PC-3 (cell line): ENCODE measurements at regions not wholly inside any gene's neighbourhood (a gene's known extent, or its start where the extent isn't known, plus 50 kb on each side); places are given as distances from the start of the nearest gene placed in this dataset.

Source experiments
- ATAC-seq: fragments of 200-7000 bp; cut with Tn5 transposase; 2 replicates; pipeline ENCODE4 v1.9.1; 2020; ENCODE audit warnings: mild to moderate bottlenecking, moderate library complexity
- BruUV-seq: library from RNA; stranded (reverse); fragments of 400-500 nt; replicated peaks from 2 replicates; lab custom pipeline; 2021; lab: Mats Ljungman, UMichigan
- CTCF ChIA-PET: fragments of 300-600 bp; sonication (Branson Sonifier 250); formaldehyde crosslinking; loops from one replicate; lab custom pipeline; 2022; ENCODE audit warnings: antibody characterized with exemption; lab: Charles Lee
- POLR2A ChIA-PET: fragments of 300-600 bp; sonication (Branson Sonifier 250); formaldehyde crosslinking; loops from one replicate; lab custom pipeline; 2022; ENCODE audit warnings: antibody characterized with exemption; ENCODE audit not compliant: unreplicated experiment; lab: Charles Lee
- DNase-seq: peaks from one replicate; pipeline ENCODE4 v3.0.0-alpha.2; 2015
- H2AFZ ChIP-seq: fragments of 300-600 bp; sonication (generic); 2 replicates; pipeline ENCODE4 v1.6.0; 2016; ENCODE audit warnings: antibody characterized with exemption, low read length
- H3F3A ChIP-seq: fragments of 300-600 bp; sonication (generic); one replicate; pipeline ENCODE4 v1.6.0; 2017; ENCODE audit warnings: antibody characterized with exemption, low read length, control low read depth, mild to moderate bottlenecking; ENCODE audit not compliant: unreplicated experiment
- H3K27ac ChIP-seq: fragments of 300-600 bp; sonication (generic); 2 replicates; pipeline ENCODE4 v1.5.1; 2016; ENCODE audit warnings: mild to moderate bottlenecking, low read length
- H3K27me3 ChIP-seq: fragments of 300-600 bp; sonication (generic); 2 replicates; pipeline ENCODE4 v1.6.1; 2016; ENCODE audit warnings: low read length, mixed read lengths
- H3K36me3 ChIP-seq: fragments of 300-600 bp; sonication (generic); 2 replicates; pipeline ENCODE4 v1.6.1; 2016; ENCODE audit warnings: low read depth, mixed run types, low read length, mixed read lengths
- H3K4me1 ChIP-seq: fragments of 300-600 bp; sonication (generic); 2 replicates; pipeline ENCODE4 v1.5.1; 2016; ENCODE audit warnings: low read length; ENCODE audit not compliant: insufficient read depth
- H3K4me2 ChIP-seq: fragments of 300-600 bp; sonication (generic); 2 replicates; pipeline ENCODE4 v1.6.0; 2016; ENCODE audit warnings: low read length
- H3K4me3 ChIP-seq: fragments of 300-600 bp; sonication (generic); 2 replicates; pipeline ENCODE4 v1.5.1; 2016; ENCODE audit warnings: mild to moderate bottlenecking, low read length, mixed read lengths
- H3K79me2 ChIP-seq: fragments of 300-600 bp; sonication (generic); 2 replicates; pipeline ENCODE4 v1.6.1; 2017; ENCODE audit warnings: low read length, mixed read lengths
- H3K9ac ChIP-seq: fragments of 300-600 bp; sonication (generic); 2 replicates; pipeline ENCODE4 v1.6.0; 2016; ENCODE audit warnings: mild to moderate bottlenecking, low read length
- H3K9me2 ChIP-seq: fragments of 300-600 bp; sonication (generic); replicated peaks from 2 replicates; pipeline ENCODE4 v1.6.1; 2016; ENCODE audit warnings: mixed run types, low read length, mixed read lengths
- H3K9me3 ChIP-seq: fragments of 300-600 bp; sonication (generic); 2 replicates; pipeline ENCODE4 v1.6.1; 2016; ENCODE audit warnings: low read length, mixed read lengths
- H4K20me1 ChIP-seq: fragments of 300-600 bp; sonication (generic); 2 replicates; pipeline ENCODE4 v1.6.1; 2016; ENCODE audit warnings: low read length, mixed read lengths
- EZH2 ChIP-seq: fragments of 300-600 bp; sonication (generic); IDR thresholded peaks from one replicate; pipeline ENCODE4 v1.6.1; 2017; ENCODE audit warnings: antibody characterized with exemption, mild to moderate bottlenecking, low read length; ENCODE audit not compliant: unreplicated experiment
- EZH2phosphoT487 ChIP-seq: fragments of 300-600 bp; sonication (generic); IDR thresholded peaks from 2 replicates; pipeline ENCODE4 v1.6.1; 2018; ENCODE audit warnings: mild to moderate bottlenecking, antibody characterized with exemption, low read length, borderline replicate concordance
- intact Hi-C: fragments of 100-400 bp; cut with micrococcal nuclease; formaldehyde crosslinking; loops from 2 replicates; pipeline ENCODE4 v1.9.0; 2023
- TF ChIP-seq, protein P1 (sequence below): fragments of 300-600 bp; sonication (generic); conservative IDR thresholded peaks from 2 replicates; pipeline ENCODE4 v1.5.1; 2017; ENCODE audit warnings: antibody characterized with exemption, low read depth, mild to moderate bottlenecking, low read length

DNA sequence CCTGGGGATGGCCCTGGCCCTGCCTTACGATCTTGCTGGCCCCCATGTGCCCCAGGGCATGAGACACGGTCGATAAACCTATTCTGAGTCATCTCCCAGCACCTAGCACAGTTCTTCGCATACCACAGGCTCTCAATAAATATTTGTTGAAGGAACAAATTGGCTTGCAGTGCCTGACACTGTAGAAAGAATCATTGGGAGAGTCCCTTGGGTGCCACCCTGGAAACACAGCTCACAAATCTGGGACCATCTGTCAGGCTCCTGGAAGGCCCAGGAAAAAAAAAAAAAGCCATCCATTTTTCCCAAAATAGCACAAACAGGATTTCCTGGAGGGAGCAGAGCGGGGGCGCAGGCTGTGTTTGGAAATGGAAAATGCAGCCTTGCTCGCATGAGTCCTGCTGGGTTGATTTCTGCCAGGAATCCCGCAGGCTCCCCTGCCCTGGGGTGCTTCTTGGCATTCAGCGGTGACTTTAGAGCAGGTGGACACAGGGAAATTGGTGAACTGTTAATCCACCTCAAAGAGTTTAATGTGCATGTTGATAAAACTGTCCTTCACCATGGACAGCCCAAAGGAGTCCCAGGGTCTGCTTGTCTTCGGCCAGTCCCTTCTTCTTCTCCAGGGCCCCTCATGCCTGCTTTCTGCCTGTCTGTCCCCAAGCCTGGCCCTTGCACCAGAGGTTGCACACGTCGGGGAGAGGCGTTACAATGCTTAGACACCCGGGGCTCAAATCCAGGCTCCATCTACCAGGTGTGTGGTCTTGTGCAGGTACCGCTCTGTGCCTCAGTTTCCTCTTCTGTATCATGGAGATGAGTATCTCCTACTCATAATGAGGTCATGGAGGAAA lies 106.1 kb upstream of the RFLNA start:
- TF ChIP-seq, protein P1, sequence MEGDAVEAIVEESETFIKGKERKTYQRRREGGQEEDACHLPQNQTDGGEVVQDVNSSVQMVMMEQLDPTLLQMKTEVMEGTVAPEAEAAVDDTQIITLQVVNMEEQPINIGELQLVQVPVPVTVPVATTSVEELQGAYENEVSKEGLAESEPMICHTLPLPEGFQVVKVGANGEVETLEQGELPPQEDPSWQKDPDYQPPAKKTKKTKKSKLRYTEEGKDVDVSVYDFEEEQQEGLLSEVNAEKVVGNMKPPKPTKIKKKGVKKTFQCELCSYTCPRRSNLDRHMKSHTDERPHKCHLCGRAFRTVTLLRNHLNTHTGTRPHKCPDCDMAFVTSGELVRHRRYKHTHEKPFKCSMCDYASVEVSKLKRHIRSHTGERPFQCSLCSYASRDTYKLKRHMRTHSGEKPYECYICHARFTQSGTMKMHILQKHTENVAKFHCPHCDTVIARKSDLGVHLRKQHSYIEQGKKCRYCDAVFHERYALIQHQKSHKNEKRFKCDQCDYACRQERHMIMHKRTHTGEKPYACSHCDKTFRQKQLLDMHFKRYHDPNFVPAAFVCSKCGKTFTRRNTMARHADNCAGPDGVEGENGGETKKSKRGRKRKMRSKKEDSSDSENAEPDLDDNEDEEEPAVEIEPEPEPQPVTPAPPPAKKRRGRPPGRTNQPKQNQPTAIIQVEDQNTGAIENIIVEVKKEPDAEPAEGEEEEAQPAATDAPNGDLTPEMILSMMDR = no peak
- TF ChIP-seq EZH2phosphoT487 = no peak
- no peak for TF ChIP-seq EZH2
- intact Hi-C loops = no loop called here
- Histone ChIP-seq H3K36me3 (no peaks in the 10 kb centered on the region), H3K27ac (no peak overlapping the region), H3K4me3 (no peak overlapping the region), H3K9ac (no peak overlapping the region), H3K27me3 (peaks cover 6% of the 10 kb centered on the region), H4K20me1 (no peaks in the 10 kb centered on the region), H3F3A (no peaks in the 10 kb centered on the region), H2AFZ (no peak overlapping the region), H3K9me2 (no peaks in the 10 kb centered on the region), H3K9me3 (no peaks in the 10 kb centered on the region), H3K79me2 (no peaks in the 10 kb centered on the region), H3K4me2 (peak overlapping the region; percentile 47), H3K4me1 (peaks cover 16% of the 10 kb centered on the region)
- POLR2A ChIA-PET = no interaction called here
- CTCF ChIA-PET = no interaction called here
- BruUV-seq = no TSS peak
- ATAC-seq (peak; percentile 94), DNase-seq (peak; percentile 83)

DNA sequence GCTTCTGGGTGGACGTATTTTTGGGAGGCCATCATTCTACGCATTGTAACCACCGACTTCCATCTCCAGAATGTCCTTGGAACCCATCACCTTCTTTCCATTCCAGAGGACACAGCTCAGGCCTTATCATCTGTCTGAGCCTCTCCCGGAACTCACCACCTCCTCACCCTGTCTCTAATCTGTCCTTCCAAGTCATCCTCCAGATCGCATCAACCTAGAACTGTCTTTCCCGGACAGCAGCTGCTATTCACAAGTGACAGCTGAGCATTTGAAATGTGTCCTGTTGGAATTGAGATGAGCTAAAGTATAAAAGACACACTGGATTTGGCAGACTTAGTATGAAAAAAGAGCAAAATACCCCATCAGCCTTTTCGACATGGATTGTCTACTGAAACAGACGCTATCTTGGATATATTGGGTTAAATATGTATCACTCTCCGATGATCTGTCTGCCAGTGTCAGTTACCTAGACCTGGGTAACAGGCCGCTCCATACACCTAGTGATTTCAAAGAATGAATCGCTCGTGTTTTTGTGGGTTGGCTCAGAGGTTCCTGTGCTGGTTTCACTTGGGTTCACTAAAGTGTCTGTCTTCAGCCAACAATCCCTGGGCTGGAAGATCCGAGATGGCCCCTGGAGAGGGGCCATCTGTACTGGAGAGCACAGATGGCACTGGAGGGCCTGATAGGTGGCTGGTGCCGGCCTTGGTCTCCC lies 104.4 kb upstream of the RFLNA start:
- no peak overlapping the region for H3K27ac ChIP-seq

More for the DNA sequence above, 104.4 kb upstream of the RFLNA start:
- Histone ChIP-seq H3K79me2 (no peaks in the 10 kb centered on the region), H2AFZ (no peak overlapping the region), H3K9me3 (no peaks in the 10 kb centered on the region), H3F3A (no peaks in the 10 kb centered on the region), H3K9me2 (no peaks in the 10 kb centered on the region), H3K4me2 (no peak overlapping the region), H3K27me3 (peaks cover 19% of the 10 kb centered on the region), H4K20me1 (no peaks in the 10 kb centered on the region), H3K9ac (no peak overlapping the region), H3K4me1 (peaks cover 16% of the 10 kb centered on the region), H3K4me3 (no peak overlapping the region), H3K36me3 (no peaks in the 10 kb centered on the region)
- intact Hi-C loops = no loop called here
- DNase-seq (no peak), ATAC-seq (no peak)
- no TSS peak for BruUV-seq
- CTCF ChIA-PET = no interaction called here
- POLR2A ChIA-PET = no interaction called here
- no peak for TF ChIP-seq EZH2phosphoT487
- TF ChIP-seq, protein P1 = no peak
- no peak for TF ChIP-seq EZH2
